ENCODE measurements at regions not wholly inside any gene's neighbourhood (a gene's known extent, or its start where the extent isn't known, plus 50 kb on each side); places are given as distances from the start of the nearest gene placed in this dataset.

- no peak overlapping the region for H3K4me3 ChIP-seq (ENCODE audit: low read depth, low read length)
- CTCF ChIA-PET, result no interaction called here
- no peak for DNase-seq (ENCODE audit: low read depth, low spot score)
- H3K27me3 ChIP-seq (ENCODE audit: control insufficient read depth, insufficient read depth, low read length), result no peaks in the 10 kb centered on the region
- TF ChIP-seq CTCF (IDR thresholded peaks at IDR 0.05; ENCODE audit: low read depth, low read length), result no peak
- H3K9me3 ChIP-seq (ENCODE audit: control insufficient read depth, insufficient read depth, low read length), result peaks cover 6% of the 10 kb centered on the region; the same call in 1 of the 2 replicates
- H3K27ac ChIP-seq (ENCODE audit: low read depth, low read length), result no peak overlapping the region
- POLR2A ChIA-PET, result no interaction called here
Measured at GRCh38 chr6:74658391-74658790, 547.5 kb downstream of the COL12A1 start.

GRCh38 chr6:74657931-74658330 lies 547.9 kb downstream of the COL12A1 start:
- Histone ChIP-seq H3K4me3 (ENCODE audit: low read depth, low read length) (no peak overlapping the region), H3K9me3 (ENCODE audit: control insufficient read depth, insufficient read depth, low read length) (peaks cover 6% of the 10 kb centered on the region; the same call in 1 of the 2 replicates), H3K27me3 (ENCODE audit: control insufficient read depth, insufficient read depth, low read length) (no peaks in the 10 kb centered on the region), H3K27ac (ENCODE audit: low read depth, low read length) (no peak overlapping the region)
- POLR2A ChIA-PET, result no interaction called here
- CTCF ChIA-PET, result no interaction called here
- no peak for TF ChIP-seq CTCF (IDR thresholded peaks at IDR 0.05; ENCODE audit: low read depth, low read length)
- no peak for DNase-seq (ENCODE audit: low read depth, low spot score)

GRCh38 chr6:74657011-74657410 lies 548.8 kb downstream of the COL12A1 start:
- H3K27me3 ChIP-seq (ENCODE audit: control insufficient read depth, insufficient read depth, low read length), result no peaks in the 10 kb centered on the region
- no peak for DNase-seq (ENCODE audit: low read depth, low spot score)
- no peak overlapping the region for H3K4me3 ChIP-seq (ENCODE audit: low read depth, low read length)
- TF ChIP-seq CTCF (IDR thresholded peaks at IDR 0.05; ENCODE audit: low read depth, low read length), result no peak
- H3K9me3 ChIP-seq (ENCODE audit: control insufficient read depth, insufficient read depth, low read length), result peaks cover 6% of the 10 kb centered on the region; the same call in 1 of the 2 replicates
- POLR2A ChIA-PET, result no interaction called here
- no peak overlapping the region for H3K27ac ChIP-seq (ENCODE audit: low read depth, low read length)
- CTCF ChIA-PET, result no interaction called here

GRCh38 chr6:74656453-74656852 lies 549.4 kb downstream of the COL12A1 start:
- TF ChIP-seq CTCF (IDR thresholded peaks at IDR 0.05; ENCODE audit: low read depth, low read length), result no peak
- Histone ChIP-seq H3K27me3 (ENCODE audit: control insufficient read depth, insufficient read depth, low read length) (no peaks in the 10 kb centered on the region), H3K9me3 (ENCODE audit: control insufficient read depth, insufficient read depth, low read length) (peaks cover 6% of the 10 kb centered on the region; the same call in 1 of the 2 replicates), H3K4me3 (ENCODE audit: low read depth, low read length) (no peak overlapping the region), H3K27ac (ENCODE audit: low read depth, low read length) (no peak overlapping the region)
- no peak for DNase-seq (ENCODE audit: low read depth, low spot score)
- ChIA-PET POLR2A (no interaction called here), CTCF (no interaction called here)

GRCh38 chr6:74654296-74654695 lies 551.6 kb downstream of the COL12A1 start:
- Histone ChIP-seq H3K27ac (ENCODE audit: low read depth, low read length) (no peak overlapping the region), H3K9me3 (ENCODE audit: control insufficient read depth, insufficient read depth, low read length) (no peaks in the 10 kb centered on the region), H3K4me3 (ENCODE audit: low read depth, low read length) (no peak overlapping the region), H3K27me3 (ENCODE audit: control insufficient read depth, insufficient read depth, low read length) (no peaks in the 10 kb centered on the region)
- ChIA-PET CTCF (no interaction called here), POLR2A (no interaction called here)
- no peak for TF ChIP-seq CTCF (IDR thresholded peaks at IDR 0.05; ENCODE audit: low read depth, low read length)
- no peak for DNase-seq (ENCODE audit: low read depth, low spot score)

Data from AG04450 (cell line).